ENCODE measurements at regions not wholly inside any gene's neighbourhood (a gene's known extent, or its start where the extent isn't known, plus 50 kb on each side); places are given as distances from the start of the nearest gene placed in this dataset.

DNA sequence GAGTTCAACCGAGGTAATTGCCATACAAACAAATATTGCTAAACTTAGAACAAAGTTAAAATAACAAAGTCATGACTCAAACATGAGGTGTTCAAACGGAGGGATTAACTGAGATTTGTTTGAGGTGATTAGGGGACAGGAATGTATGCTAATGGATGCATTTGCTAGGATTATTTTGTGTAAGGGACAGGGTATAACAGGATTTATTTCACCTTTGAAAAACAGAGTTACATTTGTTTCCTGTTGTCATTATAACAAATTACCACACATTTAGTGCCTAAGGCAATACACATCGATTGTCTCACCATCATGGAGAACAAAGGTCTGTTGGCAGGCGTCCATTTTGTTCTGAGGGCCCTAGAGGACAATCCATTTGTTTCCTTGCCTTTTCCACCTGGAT lies 304.3 kb upstream of the CNTNAP5 start:
- FAIRE-seq (no peak), DNase-seq (ENCODE audit: insufficient read length, low spot score) (no peak)
- TF ChIP-seq POLR2A (IDR thresholded peaks at IDR 0.05; ENCODE audit: low read depth, low read length) (no peak), PAX5 (IDR thresholded peaks at IDR 0.05; ENCODE audit: insufficient read depth, low read length, severe bottlenecking) (no peak), TAF1 (IDR thresholded peaks at IDR 0.05; ENCODE audit: low read depth, low read length) (no peak), SPI1 (IDR thresholded peaks at IDR 0.05; ENCODE audit: low read depth, low read length) (no peak), POLR2AphosphoS5 (IDR thresholded peaks at IDR 0.05; ENCODE audit: low read depth, low read length) (no peak), POU2F2 (IDR thresholded peaks at IDR 0.05; ENCODE audit: low read depth, low read length) (no peak)

DNA sequence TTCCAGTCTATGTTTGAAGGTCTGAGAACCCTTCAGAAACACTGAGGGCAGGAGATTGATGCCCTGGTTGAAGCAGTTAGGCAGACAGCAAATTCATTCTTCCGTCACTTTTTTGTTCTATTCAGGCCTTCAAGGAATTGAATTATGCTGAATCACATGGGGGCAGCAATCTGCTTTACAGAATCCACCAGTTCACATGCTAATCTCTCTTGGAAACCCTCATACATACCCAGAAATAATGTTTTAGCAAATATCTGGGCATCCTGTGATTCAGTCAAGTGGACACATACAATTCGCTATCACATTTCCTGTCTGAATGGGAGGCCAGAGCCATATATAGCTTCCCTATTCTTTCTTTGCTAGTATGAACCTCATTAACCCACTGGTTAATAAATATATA lies 301.4 kb upstream of the CNTNAP5 start:
- no peak for DNase-seq (ENCODE audit: insufficient read length, low spot score)
- TF ChIP-seq POLR2AphosphoS5 (IDR thresholded peaks at IDR 0.05; ENCODE audit: low read depth, low read length) (no peak), POU2F2 (IDR thresholded peaks at IDR 0.05; ENCODE audit: low read depth, low read length) (no peak), TAF1 (IDR thresholded peaks at IDR 0.05; ENCODE audit: low read depth, low read length) (no peak), POLR2A (IDR thresholded peaks at IDR 0.05; ENCODE audit: low read depth, low read length) (no peak), PAX5 (IDR thresholded peaks at IDR 0.05; ENCODE audit: insufficient read depth, low read length, severe bottlenecking) (no peak), SPI1 (IDR thresholded peaks at IDR 0.05; ENCODE audit: low read depth, low read length) (no peak)
- FAIRE-seq, result no peak

DNA sequence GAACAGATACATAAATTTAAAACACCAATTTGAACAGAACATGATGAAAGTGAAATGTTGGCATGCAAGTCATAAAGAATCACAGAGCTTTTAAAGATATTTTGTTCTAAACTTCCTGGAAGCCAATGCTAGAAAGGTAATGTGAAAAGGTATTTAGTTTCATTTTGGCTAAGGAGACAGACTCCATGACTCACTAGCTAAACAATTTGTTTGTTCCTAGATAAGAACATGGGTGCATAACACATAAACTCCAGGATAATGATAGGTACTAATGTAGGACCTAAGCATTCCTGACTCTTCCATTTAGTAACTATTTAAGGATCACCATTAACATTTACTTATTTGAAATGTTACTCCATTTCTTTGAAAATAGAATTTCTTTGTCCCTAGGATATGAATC lies 292.5 kb upstream of the CNTNAP5 start:
- FAIRE-seq, result no peak
- no peak for TF ChIP-seq TAF1 (IDR thresholded peaks at IDR 0.05; ENCODE audit: low read depth, low read length)
- TF ChIP-seq POLR2A (IDR thresholded peaks at IDR 0.05; ENCODE audit: low read depth, low read length), result no peak
- no peak for TF ChIP-seq SPI1 (IDR thresholded peaks at IDR 0.05; ENCODE audit: low read depth, low read length)
- no peak for TF ChIP-seq POLR2AphosphoS5 (IDR thresholded peaks at IDR 0.05; ENCODE audit: low read depth, low read length)
- TF ChIP-seq PAX5 (IDR thresholded peaks at IDR 0.05; ENCODE audit: insufficient read depth, low read length, severe bottlenecking), result no peak
- TF ChIP-seq POU2F2 (IDR thresholded peaks at IDR 0.05; ENCODE audit: low read depth, low read length), result no peak
- DNase-seq (ENCODE audit: insufficient read length, low spot score), result no peak

DNA sequence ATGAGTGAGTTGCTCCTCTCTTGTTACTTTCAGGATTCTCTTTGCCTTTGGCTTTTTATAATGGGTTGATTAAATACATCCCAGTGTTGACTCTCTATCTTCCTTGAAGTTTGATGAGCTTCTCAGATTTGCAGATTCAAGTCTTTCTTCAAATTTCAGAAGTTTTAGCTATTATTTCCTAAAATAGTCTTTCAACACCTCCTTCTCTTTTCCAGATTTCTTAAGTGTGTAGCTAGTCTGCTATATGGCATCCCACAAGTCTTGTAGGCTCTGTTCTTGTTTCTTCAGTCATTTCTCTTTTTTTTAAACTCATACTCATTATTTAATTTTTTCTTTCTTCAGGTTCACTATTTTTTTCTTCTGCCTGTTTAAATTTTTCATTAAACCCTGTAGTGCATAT lies 287.7 kb upstream of the CNTNAP5 start:
- DNase-seq (ENCODE audit: insufficient read length, low spot score) (no peak), FAIRE-seq (no peak)
- TF ChIP-seq SPI1 (IDR thresholded peaks at IDR 0.05; ENCODE audit: low read depth, low read length), result no peak
- TF ChIP-seq POU2F2 (IDR thresholded peaks at IDR 0.05; ENCODE audit: low read depth, low read length), result no peak
- TF ChIP-seq PAX5 (IDR thresholded peaks at IDR 0.05; ENCODE audit: insufficient read depth, low read length, severe bottlenecking), result no peak
- no peak for TF ChIP-seq POLR2A (IDR thresholded peaks at IDR 0.05; ENCODE audit: low read depth, low read length)
- TF ChIP-seq TAF1 (IDR thresholded peaks at IDR 0.05; ENCODE audit: low read depth, low read length), result no peak
- no peak for TF ChIP-seq POLR2AphosphoS5 (IDR thresholded peaks at IDR 0.05; ENCODE audit: low read depth, low read length)

DNA sequence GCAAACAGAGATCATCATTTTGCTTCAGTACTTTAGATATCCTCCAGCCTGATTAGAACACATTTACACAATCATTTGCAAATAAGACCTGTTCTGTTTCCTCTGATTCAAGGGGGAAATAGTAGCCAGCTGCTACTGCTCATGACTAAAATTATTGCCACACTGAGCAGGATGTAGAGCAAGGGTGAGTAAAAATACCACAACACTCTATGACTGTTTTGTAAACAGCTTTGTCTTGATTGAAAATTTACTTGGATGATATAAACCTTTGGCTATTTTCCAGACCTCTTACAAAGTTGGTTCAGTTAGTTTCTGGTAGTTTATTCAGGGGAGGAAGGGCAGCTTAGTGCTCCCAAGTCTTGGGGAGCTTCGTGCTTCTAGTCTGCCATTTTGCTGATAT lies 286.4 kb upstream of the CNTNAP5 start:
- no peak for FAIRE-seq
- DNase-seq (ENCODE audit: insufficient read length, low spot score), result no peak
- TF ChIP-seq SPI1 (IDR thresholded peaks at IDR 0.05; ENCODE audit: low read depth, low read length), result no peak
- no peak for TF ChIP-seq PAX5 (IDR thresholded peaks at IDR 0.05; ENCODE audit: insufficient read depth, low read length, severe bottlenecking)

DNA sequence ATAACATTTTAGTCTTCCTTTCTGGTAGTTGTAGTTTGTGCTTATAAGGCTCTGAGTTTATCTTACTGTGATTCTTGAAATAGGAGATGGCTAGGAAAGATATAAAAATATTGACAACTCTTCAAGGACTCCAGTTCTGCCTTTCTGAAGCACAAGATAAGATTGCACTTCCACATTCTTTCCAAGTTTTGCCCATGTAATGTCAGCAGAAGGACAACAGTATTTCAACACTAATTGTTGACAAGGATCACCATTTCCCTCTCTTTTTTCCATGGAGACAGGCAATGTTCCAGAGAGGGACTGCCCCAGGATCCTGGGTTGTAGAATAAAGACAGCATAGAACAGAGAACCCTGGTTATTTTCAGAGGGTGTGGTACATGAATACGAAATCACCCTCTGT lies 279.1 kb upstream of the CNTNAP5 start:
- FAIRE-seq, result no peak
- TF ChIP-seq POU2F2 (IDR thresholded peaks at IDR 0.05; ENCODE audit: low read depth, low read length) (no peak), PAX5 (IDR thresholded peaks at IDR 0.05; ENCODE audit: insufficient read depth, low read length, severe bottlenecking) (no peak), TAF1 (IDR thresholded peaks at IDR 0.05; ENCODE audit: low read depth, low read length) (no peak), SPI1 (IDR thresholded peaks at IDR 0.05; ENCODE audit: low read depth, low read length) (no peak), POLR2AphosphoS5 (IDR thresholded peaks at IDR 0.05; ENCODE audit: low read depth, low read length) (no peak), POLR2A (IDR thresholded peaks at IDR 0.05; ENCODE audit: low read depth, low read length) (no peak)
- no peak for DNase-seq (ENCODE audit: insufficient read length, low spot score)

DNA sequence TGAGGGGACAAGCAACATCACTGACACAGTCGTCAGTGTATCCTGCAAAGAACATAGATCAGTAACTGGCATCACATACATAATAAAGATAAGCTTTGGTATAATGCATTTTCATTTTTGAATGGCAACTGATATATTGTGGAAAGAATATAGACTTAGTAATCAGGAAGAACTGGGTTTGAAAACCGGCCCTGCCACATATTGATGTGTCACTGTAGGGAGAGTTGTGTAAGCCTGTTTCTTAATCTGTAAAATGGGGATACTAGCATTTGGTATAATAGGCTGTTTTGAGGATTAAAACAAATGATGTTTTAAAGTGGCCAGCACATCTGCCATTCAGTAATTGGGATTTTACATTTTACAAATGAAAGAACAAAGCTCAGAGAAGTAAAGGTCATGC lies 277.8 kb upstream of the CNTNAP5 start:
- no peak for TF ChIP-seq TAF1 (IDR thresholded peaks at IDR 0.05; ENCODE audit: low read depth, low read length)
- TF ChIP-seq POLR2A (IDR thresholded peaks at IDR 0.05; ENCODE audit: low read depth, low read length), result no peak
- no peak for TF ChIP-seq POU2F2 (IDR thresholded peaks at IDR 0.05; ENCODE audit: low read depth, low read length)
- DNase-seq (ENCODE audit: insufficient read length, low spot score), result no peak
- no peak for FAIRE-seq

DNA sequence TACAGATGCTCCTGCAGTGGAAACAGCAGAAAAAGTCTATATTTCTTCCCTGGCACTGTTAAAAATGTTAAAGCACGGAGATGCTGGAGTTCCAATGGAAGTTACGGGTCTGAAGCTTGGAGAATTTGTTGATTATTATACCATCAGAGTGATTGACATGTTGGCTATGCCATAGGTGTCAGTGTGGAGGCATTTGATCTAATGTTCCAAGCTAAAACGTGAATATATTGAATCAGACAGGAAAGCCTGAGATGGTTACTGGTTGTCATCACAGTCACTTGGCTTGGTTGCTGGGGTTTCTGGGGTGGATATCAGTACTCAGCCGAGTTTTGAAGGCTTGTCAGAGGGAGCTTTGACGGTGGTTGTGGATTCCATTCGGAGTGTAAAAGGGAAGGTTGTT lies 262.9 kb upstream of the CNTNAP5 start:
- TF ChIP-seq POLR2A (IDR thresholded peaks at IDR 0.05; ENCODE audit: low read depth, low read length), result no peak
- TF ChIP-seq PAX5 (IDR thresholded peaks at IDR 0.05; ENCODE audit: insufficient read depth, low read length, severe bottlenecking), result no peak
- TF ChIP-seq POLR2AphosphoS5 (IDR thresholded peaks at IDR 0.05; ENCODE audit: low read depth, low read length), result no peak
- no peak for TF ChIP-seq TAF1 (IDR thresholded peaks at IDR 0.05; ENCODE audit: low read depth, low read length)
- TF ChIP-seq POU2F2 (IDR thresholded peaks at IDR 0.05; ENCODE audit: low read depth, low read length), result no peak
- no peak for TF ChIP-seq SPI1 (IDR thresholded peaks at IDR 0.05; ENCODE audit: low read depth, low read length)
- DNase-seq (ENCODE audit: insufficient read length, low spot score) (no peak), FAIRE-seq (no peak)

DNA sequence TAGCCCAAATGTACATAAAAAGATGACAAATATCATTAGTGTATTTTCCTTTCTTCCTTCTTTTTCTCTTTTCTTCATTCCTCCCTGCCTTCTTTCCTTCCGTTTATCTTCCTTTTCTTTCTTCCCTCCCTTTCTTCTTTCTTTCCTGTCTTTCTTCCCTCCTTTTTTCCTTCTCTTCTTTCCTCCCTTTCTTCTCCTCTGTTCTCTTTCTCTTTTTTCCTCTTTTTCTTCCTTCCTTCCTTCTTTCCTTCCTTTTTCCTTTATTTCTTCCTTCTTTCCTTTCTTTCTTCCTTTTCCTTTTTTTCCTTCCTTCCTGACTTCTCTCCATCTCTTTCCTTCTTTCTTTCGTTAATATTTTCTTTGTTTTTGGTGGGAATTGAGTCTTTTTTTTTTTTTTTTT lies 256.9 kb upstream of the CNTNAP5 start:
- FAIRE-seq, result no peak
- DNase-seq (ENCODE audit: insufficient read length, low spot score), result no peak
- no peak for TF ChIP-seq POLR2A (IDR thresholded peaks at IDR 0.05; ENCODE audit: low read depth, low read length)
- TF ChIP-seq SPI1 (IDR thresholded peaks at IDR 0.05; ENCODE audit: low read depth, low read length), result no peak
- no peak for TF ChIP-seq TAF1 (IDR thresholded peaks at IDR 0.05; ENCODE audit: low read depth, low read length)
- TF ChIP-seq POU2F2 (IDR thresholded peaks at IDR 0.05; ENCODE audit: low read depth, low read length), result no peak
- no peak for TF ChIP-seq PAX5 (IDR thresholded peaks at IDR 0.05; ENCODE audit: insufficient read depth, low read length, severe bottlenecking)
- TF ChIP-seq POLR2AphosphoS5 (IDR thresholded peaks at IDR 0.05; ENCODE audit: low read depth, low read length), result no peak

DNA sequence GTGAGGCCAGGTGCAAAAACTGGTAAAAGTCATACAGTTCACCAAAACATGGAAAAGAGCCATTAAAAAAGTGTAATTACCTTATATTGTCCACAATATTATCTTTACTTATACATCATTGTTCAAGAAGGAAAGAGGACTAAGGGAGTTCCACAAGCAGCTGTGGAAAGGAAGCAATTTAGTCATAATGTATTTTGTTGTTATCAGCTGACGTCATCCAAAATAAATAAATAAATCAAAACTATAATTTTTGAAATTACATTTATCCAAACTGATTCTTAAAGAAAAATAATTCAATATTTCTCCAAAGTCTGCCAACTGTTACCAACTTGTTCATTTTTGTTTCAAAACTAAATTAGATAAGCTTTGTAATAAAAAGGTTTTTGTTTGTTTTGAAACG lies 256.1 kb upstream of the CNTNAP5 start:
- FAIRE-seq (no peak), DNase-seq (ENCODE audit: insufficient read length, low spot score) (no peak)
- TF ChIP-seq POU2F2 (IDR thresholded peaks at IDR 0.05; ENCODE audit: low read depth, low read length) (no peak), SPI1 (IDR thresholded peaks at IDR 0.05; ENCODE audit: low read depth, low read length) (no peak), POLR2A (IDR thresholded peaks at IDR 0.05; ENCODE audit: low read depth, low read length) (no peak), PAX5 (IDR thresholded peaks at IDR 0.05; ENCODE audit: insufficient read depth, low read length, severe bottlenecking) (no peak), TAF1 (IDR thresholded peaks at IDR 0.05; ENCODE audit: low read depth, low read length) (no peak)

Data from GM12891 (cell line).